Stimulated activated CD4-positive, alpha-beta T cell treated with anti-CD3 and anti-CD28 coated beads, Interleukin-1b, Interleukin-23, amount 100 ng/mL, for 1 hour (primary cell): ENCODE measurements at regions not wholly inside any gene's neighbourhood (a gene's known extent, or its start where the extent isn't known, plus 50 kb on each side); places are given as distances from the start of the nearest gene placed in this dataset.

ENCODE experiments used
- DNase-seq, 2 donors: peaks; one replicate each; pipeline ENCODE4 v3.0.0-alpha.2; 2020; ENCODE audit warnings: low read depth in 2 of 2

DNA sequence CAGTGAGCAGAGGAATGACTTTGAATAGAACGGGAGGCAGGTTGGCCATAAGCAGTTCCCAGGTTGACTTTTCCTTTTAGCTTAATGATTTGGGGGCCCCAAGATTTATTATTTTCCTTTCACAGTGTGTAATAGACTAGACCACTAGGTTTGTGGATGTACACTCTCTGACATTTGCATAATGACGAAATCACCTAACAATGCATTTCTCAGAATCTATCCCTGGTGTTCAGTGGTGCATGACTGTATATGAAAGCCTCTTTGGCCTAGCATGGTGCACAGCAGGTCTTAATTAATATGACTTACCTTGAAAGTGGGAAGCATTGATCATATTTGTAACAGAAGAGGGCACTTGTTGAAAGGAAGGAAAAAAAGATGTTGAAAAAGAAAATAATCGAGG is 761.9 kb downstream of the TYW1 start:
- DNase-seq, result no peak

DNA sequence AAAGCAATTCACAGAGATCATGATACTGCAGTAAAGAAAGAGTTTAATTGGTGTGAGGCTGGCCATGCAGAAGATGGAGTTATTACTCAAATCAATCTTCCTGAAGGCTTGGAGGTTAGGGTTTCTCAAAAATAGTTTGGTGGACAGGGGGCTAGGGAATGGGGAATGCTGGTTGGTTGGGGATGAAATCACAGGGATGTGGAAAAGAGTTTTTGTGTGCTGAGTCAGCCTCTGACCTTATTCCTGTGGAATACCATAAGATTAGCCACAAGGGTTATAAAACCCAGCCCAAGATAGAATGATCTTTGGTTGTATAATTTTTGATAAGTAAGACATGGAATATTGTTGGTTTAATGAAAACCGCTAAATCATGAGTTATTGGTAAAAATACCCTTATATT is 764.3 kb downstream of the TYW1 start:
- no peak for DNase-seq

DNA sequence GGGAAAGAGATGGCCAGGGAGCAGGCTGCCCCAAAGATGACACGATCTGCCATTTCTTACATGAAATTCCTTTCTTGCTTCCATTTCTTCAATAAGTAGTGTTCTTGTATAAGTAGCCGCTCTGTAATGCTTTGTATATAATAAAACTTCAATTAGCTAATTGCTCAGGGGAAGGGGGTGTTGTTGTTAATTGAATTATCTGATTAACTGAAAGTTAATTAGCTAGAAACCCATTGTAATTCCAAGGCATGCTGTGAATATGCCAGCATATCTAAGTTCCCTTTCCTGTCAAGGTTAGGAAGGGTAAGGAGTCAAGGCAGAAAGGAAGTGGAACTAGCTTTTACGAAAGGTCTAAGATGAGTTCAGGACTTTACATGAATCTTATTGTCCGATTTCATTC is 765.9 kb downstream of the TYW1 start:
- DNase-seq, result no peak

DNA sequence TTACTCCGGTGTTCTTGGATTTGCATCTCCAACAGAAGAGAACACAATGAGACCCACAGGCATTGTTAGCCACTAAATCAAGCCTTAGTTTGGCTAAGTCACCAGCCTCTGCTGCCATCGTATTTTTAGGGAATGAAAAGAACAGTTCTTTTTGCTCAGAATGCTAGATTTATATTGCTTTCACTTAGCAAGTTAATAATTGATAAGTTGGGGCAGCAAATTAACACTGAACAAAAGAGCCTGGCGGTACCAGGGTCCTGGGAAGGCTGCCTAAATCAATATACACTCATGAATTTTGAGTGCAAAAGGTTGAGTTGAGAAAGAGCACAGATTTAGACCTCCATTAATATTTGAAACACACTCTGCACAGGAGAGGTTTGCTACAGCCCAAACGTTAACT is 767.7 kb downstream of the TYW1 start:
- no peak for DNase-seq

DNA sequence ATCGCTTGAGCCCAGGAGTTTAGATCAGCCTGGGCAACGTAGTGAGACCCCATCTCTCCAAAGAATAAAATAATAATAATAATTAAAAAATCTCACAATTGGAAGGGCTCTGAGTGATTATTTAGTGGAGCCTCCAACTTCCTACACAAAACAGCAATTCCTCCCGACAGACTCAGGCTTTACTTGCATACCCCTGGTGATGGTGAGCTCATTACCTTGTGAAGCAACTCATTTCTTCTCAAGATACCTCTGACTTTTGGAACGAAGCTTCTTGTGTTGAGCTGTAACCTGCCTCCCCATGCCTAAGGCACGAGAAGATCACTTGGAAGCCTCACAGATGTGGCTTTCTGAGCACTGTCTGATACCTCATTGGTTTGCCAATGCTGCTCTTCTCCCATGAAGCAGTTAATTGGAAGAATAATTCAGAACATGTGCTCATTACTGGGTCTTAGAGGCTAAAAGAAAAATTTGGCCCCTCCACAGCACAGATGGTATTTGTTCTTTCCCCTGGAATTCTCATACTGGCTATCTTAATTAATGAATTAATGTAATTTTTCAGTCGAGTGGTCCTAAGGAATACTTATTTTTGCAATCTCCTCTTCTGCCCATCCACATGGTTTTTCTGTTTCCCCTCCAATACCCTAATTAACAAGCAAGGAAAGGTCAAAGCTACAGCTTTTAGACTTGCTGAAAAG is 769.0 kb downstream of the TYW1 start:
- DNase-seq, result no peak

DNA sequence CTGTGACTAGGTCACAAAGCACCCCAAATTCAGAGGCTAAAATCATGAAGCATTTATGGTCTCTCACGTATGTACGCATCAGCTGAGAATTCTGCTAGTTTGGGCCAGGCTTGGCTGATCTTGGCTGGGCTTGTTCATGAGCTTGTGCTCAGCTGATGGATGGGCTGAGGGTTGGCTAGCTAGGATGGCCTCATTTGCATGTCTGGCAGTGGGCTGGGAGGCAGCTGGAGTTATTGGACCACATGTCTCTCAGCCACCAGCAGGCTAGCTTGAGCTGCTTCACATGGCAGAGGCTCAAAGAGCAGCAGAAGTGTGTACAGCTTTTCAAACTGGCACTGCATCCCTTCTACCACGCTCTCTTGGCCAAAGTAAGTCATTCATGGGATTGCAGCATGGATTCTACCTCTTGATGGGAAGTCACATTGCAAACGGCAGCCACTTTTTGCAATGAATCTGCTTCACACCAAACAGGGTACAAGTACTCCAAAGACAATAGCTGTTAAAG is 770.3 kb downstream of the TYW1 start:
- DNase-seq, result no peak

DNA sequence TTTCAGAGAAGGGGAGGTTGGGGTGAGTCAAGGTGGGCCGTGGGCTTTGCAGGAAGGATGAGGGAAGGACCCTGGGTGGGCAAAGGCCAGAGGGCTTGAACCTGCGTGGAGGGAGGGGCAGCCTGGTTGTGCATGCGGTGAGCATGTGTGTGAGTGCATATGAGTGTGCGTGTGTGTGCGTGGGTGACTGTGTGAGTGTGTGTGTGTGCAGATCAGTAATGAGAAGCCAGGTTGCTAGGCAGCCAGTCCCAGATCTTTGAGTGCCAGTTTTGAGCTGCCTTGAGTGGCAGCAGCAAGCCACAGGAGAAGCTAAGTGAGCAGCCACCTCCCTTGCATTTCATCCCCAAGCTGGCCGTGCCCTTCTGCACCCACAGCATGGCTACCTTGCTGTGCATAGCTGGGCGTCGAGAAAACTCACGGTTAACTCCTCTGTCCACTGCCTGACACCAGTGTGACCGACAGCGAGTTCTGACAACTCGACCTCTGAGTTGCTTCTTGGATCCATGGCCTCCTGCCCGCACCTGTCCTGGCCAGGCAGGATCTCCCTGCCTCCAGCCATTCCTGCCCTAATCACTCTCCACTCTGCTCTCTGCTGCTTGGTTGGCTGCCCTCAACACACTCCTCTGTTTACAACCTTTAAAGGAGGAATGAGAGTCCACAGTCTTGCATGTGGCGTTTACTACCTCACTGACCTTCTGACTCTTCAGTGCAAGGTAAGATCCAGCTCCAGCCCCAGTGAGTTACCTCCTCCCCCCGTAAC is 775.4 kb downstream of the TYW1 start:
- DNase-seq, result no peak

DNA sequence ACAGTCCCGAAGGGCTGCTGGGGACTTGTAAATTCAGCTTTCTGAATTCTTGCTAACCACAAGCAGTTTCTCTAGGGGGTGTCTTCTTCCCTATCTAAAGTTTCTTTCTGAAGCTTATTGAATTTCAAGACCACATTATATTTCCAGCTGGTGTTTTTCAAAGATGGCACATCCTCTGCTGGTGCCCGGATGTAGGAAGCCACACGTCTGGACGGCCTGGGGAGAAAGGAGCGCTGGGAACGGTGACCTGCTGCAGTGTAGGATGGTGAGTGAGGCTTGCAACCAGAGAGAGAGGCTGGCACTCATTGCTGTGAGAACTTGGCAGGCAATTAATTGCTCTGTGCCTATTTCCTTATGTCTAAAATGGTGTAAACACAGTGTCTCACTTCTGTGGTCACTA is 776.4 kb downstream of the TYW1 start:
- DNase-seq, result no peak

DNA sequence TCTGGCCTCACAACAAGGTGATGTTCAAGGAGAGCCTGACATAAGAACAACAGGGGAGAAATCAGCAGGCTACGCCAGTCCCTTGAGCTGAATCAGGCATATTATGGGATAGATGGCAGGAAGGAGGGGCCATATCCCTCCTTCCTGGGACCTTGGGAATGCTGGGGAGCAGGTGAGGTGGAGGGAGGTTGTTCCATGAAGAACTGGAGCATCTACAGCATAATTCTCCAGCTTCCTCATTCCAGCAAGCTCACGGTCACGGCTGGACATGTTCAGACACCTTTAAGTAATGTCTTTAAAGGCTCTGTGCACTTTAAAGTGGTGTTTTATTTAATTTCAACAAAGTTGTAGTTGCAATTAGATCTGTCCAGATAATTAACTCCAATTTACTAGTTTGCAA is 780.5 kb downstream of the TYW1 start:
- no peak for DNase-seq

DNA sequence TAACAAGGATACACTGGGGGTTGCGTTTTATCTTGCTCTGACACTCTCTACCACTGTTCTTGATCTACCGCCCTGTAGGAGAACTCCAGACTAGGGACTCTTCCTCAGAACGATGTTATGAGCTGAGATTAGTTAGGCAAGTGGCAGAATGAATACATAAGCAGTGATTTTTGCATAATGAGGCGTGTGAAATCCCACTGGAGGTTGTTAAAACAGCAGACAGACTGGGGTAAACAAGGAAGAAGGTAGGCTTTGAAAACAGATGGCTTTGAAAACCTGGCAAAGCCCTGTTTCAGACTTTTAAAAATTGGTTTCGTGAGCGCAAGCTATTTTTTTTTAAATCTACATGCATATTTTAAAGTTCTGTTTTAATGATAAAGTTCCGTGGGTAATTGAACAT is 785.2 kb downstream of the TYW1 start:
- no peak for DNase-seq

DNA sequence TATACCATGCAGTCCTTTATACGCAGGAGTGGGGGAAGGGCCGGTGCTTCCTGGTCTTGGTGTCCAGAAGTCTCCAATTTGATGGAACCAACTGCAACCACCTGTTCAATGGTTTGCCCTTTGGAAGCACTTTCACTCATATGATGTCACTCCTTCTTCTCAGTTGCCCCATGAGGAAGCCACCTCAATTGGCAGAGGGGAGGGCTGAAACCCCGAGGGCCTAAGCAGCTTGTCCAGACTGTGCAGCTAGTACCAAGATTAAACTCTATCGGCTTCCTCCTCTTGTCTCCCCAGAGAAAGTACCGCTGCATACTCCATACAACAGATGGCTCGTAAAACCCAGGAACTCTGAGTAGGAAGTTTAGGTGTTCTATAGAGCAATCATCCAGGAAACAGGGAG is 789.4 kb downstream of the TYW1 start:
- no peak for DNase-seq

DNA sequence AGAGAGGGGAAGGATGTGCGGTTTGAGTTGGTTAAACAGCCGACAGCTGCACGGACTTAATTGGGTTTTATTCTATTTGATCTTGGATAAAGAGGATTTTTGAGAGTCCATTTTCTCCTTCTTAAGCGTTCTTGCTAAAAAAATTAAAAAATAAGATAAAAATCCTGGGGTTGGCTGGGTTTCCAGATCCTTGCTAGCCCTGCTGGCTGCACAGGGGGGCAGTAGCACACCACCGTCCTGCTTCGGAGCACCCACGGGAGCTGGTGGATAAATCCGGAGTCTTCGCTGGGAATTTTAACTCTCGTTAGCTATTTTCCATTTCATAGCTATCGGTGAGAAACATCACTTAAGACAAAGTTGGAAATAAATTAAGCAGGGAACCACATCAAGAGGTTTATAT is 792.0 kb downstream of the TYW1 start:
- no peak for DNase-seq

DNA sequence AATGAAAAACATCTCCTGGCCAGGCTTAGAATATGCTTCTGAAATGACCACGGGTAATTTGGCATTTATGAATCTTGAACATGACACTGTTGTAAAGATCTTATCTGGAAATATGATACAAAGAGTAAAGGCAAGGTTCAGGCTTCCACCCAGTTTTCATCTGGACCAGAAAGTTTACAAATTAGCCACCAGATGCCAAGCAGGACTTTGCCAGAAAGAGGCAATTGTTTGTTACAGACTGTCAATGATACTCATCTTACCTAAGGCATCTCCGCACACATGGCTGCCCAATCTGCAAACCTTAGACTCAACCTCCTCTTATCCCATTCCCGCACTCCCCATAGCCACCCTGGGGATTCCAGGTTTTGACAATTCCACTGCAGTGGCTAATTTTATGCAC is 795.3 kb downstream of the TYW1 start:
- no peak for DNase-seq

DNA sequence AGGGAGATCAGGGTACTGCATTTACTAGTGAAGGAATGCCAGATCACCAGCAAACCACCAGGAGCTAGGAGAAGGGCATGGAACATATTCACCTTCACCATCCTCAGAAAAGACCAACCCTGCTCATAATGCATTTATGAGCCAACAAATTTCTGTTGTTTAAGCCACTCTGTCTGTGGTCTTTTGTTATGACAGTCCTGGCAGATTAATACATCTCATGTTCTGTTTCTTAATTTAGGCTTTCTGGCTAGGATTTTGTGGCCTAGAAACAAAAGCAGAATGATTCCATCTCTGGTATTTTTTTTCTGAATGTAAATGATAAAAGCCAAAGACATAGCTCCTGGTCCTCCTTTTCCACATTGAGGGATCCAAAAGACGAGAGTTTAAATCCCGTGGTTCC is 797.9 kb downstream of the TYW1 start:
- no peak for DNase-seq

DNA sequence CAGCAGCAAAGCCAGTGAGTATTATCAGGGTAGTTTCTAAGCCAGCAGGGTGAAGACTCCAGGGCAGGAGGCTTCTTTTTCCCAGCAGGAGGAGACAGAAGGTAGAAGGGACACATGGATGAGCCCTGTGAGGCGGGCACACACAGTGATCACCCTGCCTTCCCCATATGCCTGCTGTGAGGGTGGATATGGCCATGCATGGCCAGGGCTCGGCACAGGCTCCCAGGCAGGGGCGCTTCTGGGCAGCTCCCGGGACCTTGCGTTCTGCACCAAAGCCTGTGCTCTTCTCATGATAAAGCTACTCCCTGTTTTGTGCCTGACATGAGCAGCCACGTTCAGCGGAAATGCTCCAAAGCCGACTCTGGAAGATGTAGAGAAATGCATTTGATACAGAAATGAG is 807.2 kb downstream of the TYW1 start:
- no peak for DNase-seq

DNA sequence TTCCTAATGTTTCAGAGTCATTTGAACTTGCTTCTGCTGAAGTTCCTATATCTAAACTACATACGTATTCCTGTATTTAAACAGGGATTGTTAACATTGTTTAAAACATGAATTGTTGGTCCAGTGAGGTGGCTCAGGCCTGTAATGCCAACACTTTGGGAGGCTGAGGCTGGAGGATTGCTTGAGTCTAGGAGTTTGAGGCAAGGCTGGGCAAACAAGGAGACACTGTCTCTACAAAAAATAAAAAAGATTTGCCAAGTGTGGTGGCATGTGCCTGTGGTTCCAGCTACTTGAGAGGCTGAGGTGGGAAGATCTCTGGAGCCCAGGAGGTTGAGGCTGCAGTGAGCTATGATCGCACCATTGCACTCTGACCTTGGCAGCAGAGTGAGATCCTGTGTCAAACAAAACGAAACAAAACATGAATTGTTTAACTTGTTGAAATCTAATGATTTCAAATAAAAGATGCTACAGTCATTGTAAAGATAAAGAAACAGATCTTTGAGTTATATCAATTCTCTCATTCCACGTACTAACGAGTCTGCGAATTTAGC is 809.4 kb downstream of the TYW1 start:
- no peak for DNase-seq

DNA sequence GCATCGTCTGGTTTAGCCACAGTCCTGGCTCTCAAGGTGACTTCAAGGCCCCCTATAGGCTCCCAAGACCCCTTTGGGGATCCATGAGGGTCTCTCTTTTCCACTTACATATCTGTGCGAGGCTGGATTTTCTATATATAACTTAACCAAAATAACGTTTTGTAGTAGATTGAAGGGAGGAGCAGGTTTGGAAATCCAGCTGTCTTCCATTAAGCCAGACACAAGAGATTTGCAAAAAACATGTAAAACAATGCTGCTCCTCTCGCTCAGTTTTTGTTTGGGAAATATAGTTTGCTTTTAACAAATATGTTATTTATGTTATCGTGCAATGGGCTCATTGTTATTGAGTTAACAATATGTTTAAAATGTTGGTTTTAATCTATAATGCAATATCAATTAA is 811.2 kb downstream of the TYW1 start:
- DNase-seq, result no peak

DNA sequence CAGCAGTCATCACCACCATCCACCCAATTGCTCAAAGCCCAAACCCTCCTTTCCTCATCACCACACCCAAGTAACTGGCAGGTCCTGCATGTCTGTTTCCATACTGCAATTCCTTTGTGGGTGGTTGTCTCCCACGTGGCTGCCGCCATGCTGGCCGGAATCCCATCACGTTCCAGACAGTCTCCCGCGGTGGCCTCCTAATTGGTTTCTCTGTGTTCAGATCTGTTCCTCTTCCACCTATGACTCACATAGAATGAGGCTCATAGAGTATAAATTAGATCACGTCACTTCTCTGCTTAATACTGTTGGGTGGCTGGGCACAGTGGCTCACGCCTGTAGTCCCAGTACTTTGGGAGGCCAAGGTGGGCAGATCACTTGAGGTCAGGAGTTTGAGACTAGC is 813.0 kb downstream of the TYW1 start:
- DNase-seq, result no peak

DNA sequence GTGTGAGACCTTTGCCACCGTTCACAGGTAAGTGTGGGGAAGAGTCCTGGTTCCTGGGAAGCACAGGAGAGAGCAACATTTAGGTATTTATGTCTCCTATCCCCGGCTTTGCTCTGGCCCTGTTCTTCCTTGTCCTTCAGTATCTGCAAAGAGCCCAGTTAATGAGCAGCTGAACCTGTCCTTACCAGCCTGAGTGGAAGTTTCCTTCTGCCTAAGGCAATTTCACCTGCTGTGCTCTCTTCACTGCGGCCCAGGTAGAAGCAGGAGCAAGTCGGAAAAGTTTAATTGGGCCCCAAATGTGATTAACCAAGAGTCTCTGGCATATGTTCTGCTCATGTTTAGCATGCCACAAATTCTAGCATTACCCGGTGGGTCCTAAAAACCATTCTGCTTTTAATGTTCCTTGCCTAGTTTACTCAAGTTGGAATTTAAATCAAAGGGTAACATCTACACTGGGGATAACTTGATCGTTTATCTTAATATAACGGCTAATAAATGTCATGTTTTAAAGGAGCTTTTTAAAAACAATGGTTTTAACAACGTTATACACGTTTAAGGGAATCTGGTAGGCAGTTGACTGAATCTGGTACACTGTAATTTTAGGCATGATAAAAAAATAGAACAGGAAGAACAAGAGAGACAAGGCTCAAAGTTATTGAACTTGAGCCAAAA is 817.1 kb downstream of the TYW1 start:
- DNase-seq, result no peak

DNA sequence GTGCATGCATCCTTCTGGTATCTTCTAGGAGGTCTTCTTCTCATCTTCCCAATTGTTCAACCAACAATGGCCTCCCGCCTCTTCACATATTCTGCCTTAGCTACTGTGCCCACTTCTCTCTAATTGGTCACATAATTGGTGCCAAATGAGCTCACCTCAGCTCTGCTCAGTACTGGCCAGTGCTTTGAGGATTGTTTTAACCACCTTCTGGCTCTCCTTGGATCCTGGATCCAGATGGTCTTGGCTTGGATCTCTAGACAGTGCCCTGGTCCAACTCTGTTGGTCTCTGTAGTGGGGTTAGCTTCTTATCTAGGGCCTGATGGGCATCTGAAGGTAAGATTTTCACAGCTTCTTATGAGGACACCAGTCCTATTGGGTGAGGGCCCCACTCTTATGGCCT is 820.8 kb downstream of the TYW1 start:
- DNase-seq, result no peak

DNA sequence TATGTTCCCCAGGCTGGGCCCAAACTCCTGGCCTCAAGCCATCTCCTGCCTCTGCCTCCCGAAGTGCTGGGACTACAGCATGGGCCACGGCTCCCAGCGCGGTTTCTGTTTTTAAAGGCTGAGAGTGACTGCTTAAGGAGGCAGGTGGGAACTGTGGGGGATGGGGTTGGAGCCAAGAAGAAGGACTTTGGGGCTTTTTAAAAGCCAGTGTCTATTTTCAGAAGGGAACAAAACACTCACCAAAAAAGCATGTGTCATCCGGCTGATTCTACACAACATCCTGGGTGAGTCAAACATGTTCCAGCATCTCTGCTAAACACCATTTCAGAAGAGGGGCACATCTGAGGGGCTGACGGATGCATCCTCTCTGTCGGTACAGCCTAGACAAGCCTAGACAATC is 824.5 kb downstream of the TYW1 start:
- DNase-seq, result no peak

DNA sequence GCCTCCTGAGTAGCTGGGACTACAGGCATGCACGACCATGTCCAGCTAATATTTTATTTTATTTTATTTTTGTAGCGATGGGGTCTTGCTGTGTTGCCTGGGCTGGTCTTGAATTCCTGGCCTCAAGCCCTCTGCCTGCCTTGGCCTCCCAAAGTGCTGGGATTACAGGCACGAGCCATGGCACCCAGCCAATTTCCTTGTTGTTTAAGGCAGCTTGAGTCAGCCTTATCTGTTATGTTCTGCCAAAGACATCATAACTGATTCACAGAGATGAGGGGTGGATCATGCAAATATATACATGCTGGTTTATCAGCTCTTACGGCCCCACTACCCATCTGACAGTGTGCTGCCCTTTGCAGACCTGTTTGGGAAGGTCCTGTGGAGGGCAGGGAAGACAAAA is 826.7 kb downstream of the TYW1 start:
- no peak for DNase-seq

DNA sequence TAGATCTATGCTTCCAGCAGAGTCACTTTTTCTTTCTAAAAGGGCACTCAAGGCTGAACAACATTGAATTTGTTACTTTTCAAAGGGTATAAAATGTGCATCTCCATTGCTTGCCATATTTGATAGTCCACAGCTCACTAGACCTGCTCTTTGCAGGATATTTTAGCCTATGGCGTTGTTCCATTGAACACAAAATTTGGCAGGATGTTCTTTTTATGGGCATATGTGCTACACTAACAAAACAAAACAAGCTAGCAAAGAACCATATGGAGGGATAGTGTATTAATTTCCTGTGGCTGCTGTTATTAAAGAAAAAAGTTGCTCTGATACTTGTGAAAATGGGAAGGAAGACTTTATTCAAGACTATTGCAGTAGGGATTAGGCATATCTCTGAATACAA is 828.7 kb downstream of the TYW1 start:
- no peak for DNase-seq
